ENCODE measurements at regions not wholly inside any gene's neighbourhood (a gene's known extent, or its start where the extent isn't known, plus 50 kb on each side); places are given as distances from the start of the nearest gene placed in this dataset.
"Not testable (repeated sequence)": the region's sequence is repeated elsewhere in the genome, so short reads cannot be mapped to it uniquely, and the experiment has no call there.

DNA sequence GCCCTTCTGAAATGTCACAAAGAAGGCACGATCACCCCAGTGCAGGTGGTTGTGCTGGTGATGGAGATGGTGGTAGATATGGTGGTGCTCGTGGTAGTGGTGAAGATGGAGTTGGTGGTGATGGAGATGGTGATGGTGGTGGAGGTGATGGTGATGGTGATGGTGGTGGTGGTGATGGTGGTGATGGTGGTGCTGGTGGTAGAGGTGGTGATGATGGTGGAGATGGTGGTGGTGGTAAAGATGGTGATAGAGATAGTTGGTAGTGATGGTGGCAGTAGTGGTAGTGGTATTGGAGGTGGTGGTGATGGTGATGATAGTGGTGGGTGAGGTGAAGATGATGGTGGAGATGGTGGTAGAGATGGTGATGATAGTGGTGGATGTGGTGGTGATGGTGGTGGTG lies 88.1 kb upstream of the SALL1 start:
- no peak overlapping the region for H3K4me3 Mint-ChIP-seq (ENCODE audit: unreplicated experiment)
- peaks cover 14% of the 10 kb centered on the region for H3K36me3 Mint-ChIP-seq (ENCODE audit: unreplicated experiment)
- peaks cover 7% of the 10 kb centered on the region for H3K4me1 Mint-ChIP-seq (ENCODE audit: low read depth, unreplicated experiment)
- TF ChIP-seq, protein P1, sequence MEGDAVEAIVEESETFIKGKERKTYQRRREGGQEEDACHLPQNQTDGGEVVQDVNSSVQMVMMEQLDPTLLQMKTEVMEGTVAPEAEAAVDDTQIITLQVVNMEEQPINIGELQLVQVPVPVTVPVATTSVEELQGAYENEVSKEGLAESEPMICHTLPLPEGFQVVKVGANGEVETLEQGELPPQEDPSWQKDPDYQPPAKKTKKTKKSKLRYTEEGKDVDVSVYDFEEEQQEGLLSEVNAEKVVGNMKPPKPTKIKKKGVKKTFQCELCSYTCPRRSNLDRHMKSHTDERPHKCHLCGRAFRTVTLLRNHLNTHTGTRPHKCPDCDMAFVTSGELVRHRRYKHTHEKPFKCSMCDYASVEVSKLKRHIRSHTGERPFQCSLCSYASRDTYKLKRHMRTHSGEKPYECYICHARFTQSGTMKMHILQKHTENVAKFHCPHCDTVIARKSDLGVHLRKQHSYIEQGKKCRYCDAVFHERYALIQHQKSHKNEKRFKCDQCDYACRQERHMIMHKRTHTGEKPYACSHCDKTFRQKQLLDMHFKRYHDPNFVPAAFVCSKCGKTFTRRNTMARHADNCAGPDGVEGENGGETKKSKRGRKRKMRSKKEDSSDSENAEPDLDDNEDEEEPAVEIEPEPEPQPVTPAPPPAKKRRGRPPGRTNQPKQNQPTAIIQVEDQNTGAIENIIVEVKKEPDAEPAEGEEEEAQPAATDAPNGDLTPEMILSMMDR (IDR thresholded peaks at IDR 0.05; ENCODE audit: partially characterized antibody, unreplicated experiment) = no peak
- DNase-seq = no peak
- H3K27me3 Mint-ChIP-seq (ENCODE audit: unreplicated experiment) = peaks cover 12% of the 10 kb centered on the region
- H3K9me3 Mint-ChIP-seq (ENCODE audit: unreplicated experiment) = peaks cover 8% of the 10 kb centered on the region
- H3K27ac Mint-ChIP-seq (ENCODE audit: unreplicated experiment) = peak overlapping the region; percentile 26

DNA sequence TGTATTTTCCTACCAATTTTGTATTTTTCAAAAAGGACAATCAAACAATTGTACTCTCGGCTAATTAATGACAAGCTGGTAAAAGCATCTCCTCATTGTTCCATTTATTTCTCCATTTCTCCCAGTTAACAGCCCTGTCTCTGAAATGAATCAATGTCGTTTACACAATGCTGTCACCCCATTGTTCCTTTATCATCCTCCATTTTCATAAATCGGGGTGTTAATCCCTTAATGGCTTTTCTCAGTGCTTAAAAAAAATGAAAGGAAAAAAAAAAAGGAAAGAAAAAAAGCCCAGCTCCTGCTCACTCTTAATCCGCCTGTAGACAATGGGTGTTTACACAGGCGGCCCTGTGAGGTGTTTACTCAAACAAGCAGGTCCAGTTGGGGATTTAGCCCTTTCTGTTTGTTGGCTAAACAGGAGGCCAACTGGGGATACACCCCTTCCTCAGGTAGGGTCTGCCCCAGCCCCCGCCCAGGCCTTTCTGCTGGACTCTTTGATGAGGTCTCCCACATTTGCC lies 86.8 kb upstream of the SALL1 start:
- peaks cover 7% of the 10 kb centered on the region for H3K4me1 Mint-ChIP-seq (ENCODE audit: low read depth, unreplicated experiment)
- H3K4me3 Mint-ChIP-seq (ENCODE audit: unreplicated experiment) = no peak overlapping the region
- no peak overlapping the region for H3K27ac Mint-ChIP-seq (ENCODE audit: unreplicated experiment)
- peaks cover 8% of the 10 kb centered on the region for H3K9me3 Mint-ChIP-seq (ENCODE audit: unreplicated experiment)
- no peak for DNase-seq
- H3K27me3 Mint-ChIP-seq (ENCODE audit: unreplicated experiment) = peaks cover 11% of the 10 kb centered on the region
- peaks cover 14% of the 10 kb centered on the region for H3K36me3 Mint-ChIP-seq (ENCODE audit: unreplicated experiment)
- TF ChIP-seq, protein P1 (IDR thresholded peaks at IDR 0.05; ENCODE audit: partially characterized antibody, unreplicated experiment) = no peak

DNA sequence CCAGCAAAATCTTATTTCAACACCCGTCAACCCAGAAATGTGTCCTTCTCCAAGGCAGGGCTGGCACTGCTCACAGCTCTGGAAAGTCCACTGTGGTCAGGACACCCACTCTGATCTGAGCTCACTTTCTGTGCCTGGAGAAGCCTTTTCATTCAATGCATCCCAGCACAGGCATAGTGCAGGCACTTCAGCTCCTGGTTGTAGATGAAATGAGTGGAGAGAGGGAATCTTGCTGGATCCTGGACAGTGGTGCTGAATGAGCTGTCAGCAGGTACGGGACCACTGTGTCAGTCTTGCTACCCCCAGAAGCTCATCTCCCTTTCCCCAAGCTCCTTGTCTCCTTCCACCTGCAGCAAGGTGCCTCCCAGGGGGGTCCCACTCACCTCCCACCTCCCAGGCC lies 86.1 kb upstream of the SALL1 start:
- DNase-seq = no peak

DNA sequence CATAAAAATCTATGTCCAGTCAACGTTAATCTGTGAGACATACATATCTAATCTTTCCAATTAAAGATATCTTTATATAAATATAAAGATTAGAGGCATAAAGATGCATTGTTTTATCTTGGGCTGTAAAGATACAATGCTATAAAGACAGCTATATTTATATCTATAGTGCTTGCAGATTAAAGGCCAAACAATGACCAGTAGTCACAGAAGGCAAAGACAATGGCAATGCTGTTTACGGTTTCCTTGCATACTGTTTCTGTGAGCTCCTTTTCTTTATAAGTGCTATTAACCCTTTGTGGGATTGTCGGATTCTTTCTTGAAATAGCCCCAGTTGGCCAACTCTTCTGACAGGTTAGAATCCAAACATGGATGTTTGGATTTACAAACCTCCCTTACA lies 85.5 kb upstream of the SALL1 start:
- Mint-ChIP-seq H3K4me3 (ENCODE audit: unreplicated experiment) (no peak overlapping the region), H3K4me1 (ENCODE audit: low read depth, unreplicated experiment) (peaks cover 4% of the 10 kb centered on the region), H3K27ac (ENCODE audit: unreplicated experiment) (no peak overlapping the region), H3K27me3 (ENCODE audit: unreplicated experiment) (peaks cover 11% of the 10 kb centered on the region), H3K36me3 (ENCODE audit: unreplicated experiment) (peaks cover 14% of the 10 kb centered on the region), H3K9me3 (ENCODE audit: unreplicated experiment) (peaks cover 8% of the 10 kb centered on the region)
- no peak for DNase-seq
- TF ChIP-seq, protein P1 (IDR thresholded peaks at IDR 0.05; ENCODE audit: partially characterized antibody, unreplicated experiment) = no peak

More for the DNA sequence above, 86.1 kb upstream of the SALL1 start:
- Mint-ChIP-seq H3K27me3 (ENCODE audit: unreplicated experiment) (peaks cover 11% of the 10 kb centered on the region), H3K9me3 (ENCODE audit: unreplicated experiment) (peaks cover 8% of the 10 kb centered on the region), H3K4me3 (ENCODE audit: unreplicated experiment) (no peak overlapping the region), H3K27ac (ENCODE audit: unreplicated experiment) (no peak overlapping the region), H3K36me3 (ENCODE audit: unreplicated experiment) (peaks cover 14% of the 10 kb centered on the region), H3K4me1 (ENCODE audit: low read depth, unreplicated experiment) (peaks cover 4% of the 10 kb centered on the region)
- TF ChIP-seq, protein P1 (IDR thresholded peaks at IDR 0.05; ENCODE audit: partially characterized antibody, unreplicated experiment) = no peak

DNA sequence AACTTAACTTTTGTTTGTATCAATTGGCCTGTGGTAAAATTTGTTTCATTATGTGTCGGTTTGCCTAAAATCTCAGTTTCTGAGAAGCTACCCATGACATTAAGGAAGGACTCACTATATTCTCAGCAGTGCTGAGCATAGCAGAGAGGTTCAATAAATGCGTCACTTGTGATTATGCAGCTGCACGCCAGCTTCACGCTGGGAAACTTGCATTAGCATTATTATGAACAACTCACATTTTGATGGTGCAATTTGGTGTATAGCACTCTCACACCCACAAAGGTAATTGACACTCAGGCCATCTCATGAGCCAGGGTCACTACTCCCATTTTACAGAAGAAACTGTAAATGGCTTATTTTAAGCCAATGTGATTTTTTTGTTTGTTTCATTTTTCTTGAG lies 80.6 kb upstream of the SALL1 start:
- no peaks in the 10 kb centered on the region for H3K36me3 Mint-ChIP-seq (ENCODE audit: unreplicated experiment)
- no peaks in the 10 kb centered on the region for H3K4me1 Mint-ChIP-seq (ENCODE audit: low read depth, unreplicated experiment)
- no peak overlapping the region for H3K27ac Mint-ChIP-seq (ENCODE audit: unreplicated experiment)
- DNase-seq = no peak
- peaks cover 3% of the 10 kb centered on the region for H3K27me3 Mint-ChIP-seq (ENCODE audit: unreplicated experiment)
- TF ChIP-seq, protein P1 (IDR thresholded peaks at IDR 0.05; ENCODE audit: partially characterized antibody, unreplicated experiment) = no peak
- peaks cover 1% of the 10 kb centered on the region for H3K9me3 Mint-ChIP-seq (ENCODE audit: unreplicated experiment)
- H3K4me3 Mint-ChIP-seq (ENCODE audit: unreplicated experiment) = no peak overlapping the region

DNA sequence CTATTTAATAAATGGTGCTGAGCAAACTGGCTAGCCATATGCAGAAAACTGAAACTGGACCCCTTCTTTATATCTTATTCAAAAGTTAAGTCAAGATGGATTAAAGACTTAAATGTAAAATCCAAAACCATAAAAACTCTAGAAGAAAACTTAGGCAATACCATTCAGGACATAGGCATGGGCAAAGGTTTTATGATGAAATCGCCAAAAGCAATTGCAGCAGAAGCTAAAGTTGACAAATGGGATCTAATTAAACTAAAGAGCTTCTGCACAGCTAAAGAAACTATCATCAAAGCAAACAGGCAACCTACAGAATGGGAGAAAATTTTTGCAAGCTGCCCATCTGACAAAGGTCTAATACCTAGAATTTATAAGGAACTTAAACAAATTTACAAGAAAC lies 79.0 kb upstream of the SALL1 start:
- DNase-seq; H3K4me1 Mint-ChIP-seq (ENCODE audit: low read depth, unreplicated experiment); H3K27ac Mint-ChIP-seq (ENCODE audit: unreplicated experiment); H3K27me3 Mint-ChIP-seq (ENCODE audit: unreplicated experiment); H3K36me3 Mint-ChIP-seq (ENCODE audit: unreplicated experiment); H3K4me3 Mint-ChIP-seq (ENCODE audit: unreplicated experiment); H3K9me3 Mint-ChIP-seq (ENCODE audit: unreplicated experiment): not testable (repeated sequence)

Data from glutamatergic neuron (in vitro differentiated cells).